Activated T-helper 17 cell treated with anti-CD3 and anti-CD28 coated beads, Interleukin-2, amount 50 U/mL, for 72 hours (primary cell): ENCODE measurements at regions not wholly inside any gene's neighbourhood (a gene's known extent, or its start where the extent isn't known, plus 50 kb on each side); places are given as distances from the start of the nearest gene placed in this dataset.
"Not testable (repeated sequence)": the region's sequence is repeated elsewhere in the genome, so short reads cannot be mapped to it uniquely, and the experiment has no call there.

Source experiments
- ATAC-seq: fragments of 150-1000 bp; cut with Tn5 transposase; replicated peaks from 2 replicates; pipeline ENCODE4 v1.10.0; 2021; ENCODE audit warnings: mild to moderate bottlenecking, moderate library complexity
- H3K27ac Mint-ChIP-seq: one replicate; pipeline ENCODE4 v1.8.0; 2022; ENCODE audit warnings: mixed read lengths
- H3K27me3 Mint-ChIP-seq: one replicate; pipeline ENCODE4 v1.8.0; 2022; ENCODE audit warnings: mixed read lengths
- H3K36me3 Mint-ChIP-seq: one replicate; pipeline ENCODE4 v1.8.0; 2022; ENCODE audit warnings: low read depth, mild to moderate bottlenecking, mixed read lengths
- H3K4me1 Mint-ChIP-seq: one replicate; pipeline ENCODE4 v1.8.0; 2022; ENCODE audit warnings: mixed read lengths
- H3K4me3 Mint-ChIP-seq: one replicate; pipeline ENCODE4 v1.8.0; 2022; ENCODE audit warnings: mild to moderate bottlenecking, mixed read lengths
- H3K9me3 Mint-ChIP-seq: one replicate; pipeline ENCODE4 v1.8.0; 2022; ENCODE audit warnings: mixed read lengths

DNA sequence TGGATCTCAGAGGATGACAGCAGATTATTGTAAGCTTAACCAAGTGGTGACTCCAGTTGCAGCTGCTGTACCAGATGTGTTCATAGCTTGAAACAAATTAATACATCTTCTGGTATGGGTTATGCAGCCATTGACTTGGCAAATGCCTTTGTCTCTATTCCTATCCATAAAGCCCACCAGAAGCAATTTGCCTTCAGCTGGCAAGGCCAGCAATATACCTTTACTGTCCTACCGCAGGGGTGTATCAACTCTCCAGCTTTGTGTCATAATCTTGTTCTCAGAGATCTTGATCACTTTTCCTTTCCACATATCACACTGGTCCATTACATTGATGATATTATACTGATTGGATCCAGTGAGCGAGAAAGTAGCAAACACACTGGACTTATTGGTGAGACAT lies 59.3 kb upstream of the KRAS start:
- not testable (repeated sequence) for H3K9me3 Mint-ChIP-seq, H3K27ac Mint-ChIP-seq, ATAC-seq, H3K4me3 Mint-ChIP-seq, H3K36me3 Mint-ChIP-seq, H3K27me3 Mint-ChIP-seq, H3K4me1 Mint-ChIP-seq

GRCh38 chr12:25308756-25309155 lies 58.0 kb upstream of the KRAS start:
- Mint-ChIP-seq H3K4me3 (no peak overlapping the region), H3K36me3 (no peaks in the 10 kb centered on the region), H3K27me3 (peaks cover 6% of the 10 kb centered on the region), H3K27ac (no peak overlapping the region), H3K4me1 (peaks cover 5% of the 10 kb centered on the region), H3K9me3 (peaks cover 5% of the 10 kb centered on the region)
- no peak for ATAC-seq

DNA sequence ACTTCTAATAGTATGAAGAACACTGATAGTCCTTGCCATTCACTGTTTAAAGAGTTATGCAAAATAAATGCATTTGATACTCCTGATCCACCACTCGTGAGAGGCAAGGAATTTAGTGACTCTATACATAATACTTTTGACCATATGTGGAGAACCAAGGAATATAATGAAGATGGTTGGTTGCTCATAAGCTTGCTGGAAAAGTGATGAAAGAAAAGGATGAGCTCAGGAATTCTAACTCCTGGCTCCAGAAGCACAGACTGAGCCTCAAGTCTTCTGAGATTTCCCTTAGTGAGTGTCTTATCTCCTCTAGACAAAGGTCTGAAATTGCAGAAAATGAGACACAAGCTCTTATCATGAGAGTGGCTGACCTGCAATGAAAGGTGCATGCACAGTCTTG lies 57.1 kb upstream of the KRAS start:
- H3K36me3 Mint-ChIP-seq, result no peaks in the 10 kb centered on the region
- peaks cover 5% of the 10 kb centered on the region for H3K9me3 Mint-ChIP-seq
- H3K4me1 Mint-ChIP-seq, result peaks cover 5% of the 10 kb centered on the region
- no peak overlapping the region for H3K27ac Mint-ChIP-seq
- peaks cover 7% of the 10 kb centered on the region for H3K27me3 Mint-ChIP-seq
- ATAC-seq, result no peak
- H3K4me3 Mint-ChIP-seq, result no peak overlapping the region

GRCh38 chr12:25301798-25302197 lies 51.1 kb upstream of the KRAS start:
- Mint-ChIP-seq H3K27me3 (peaks cover 12% of the 10 kb centered on the region), H3K27ac (no peak overlapping the region), H3K9me3 (no peaks in the 10 kb centered on the region), H3K36me3 (no peaks in the 10 kb centered on the region), H3K4me1 (no peaks in the 10 kb centered on the region), H3K4me3 (no peak overlapping the region)
- ATAC-seq, result no peak
